B cell (primary cell): ENCODE measurements at regions not wholly inside any gene's neighbourhood (a gene's known extent, or its start where the extent isn't known, plus 50 kb on each side); places are given as distances from the start of the nearest gene placed in this dataset.

Experiments
- EZH2 ChIP-seq: IDR thresholded peaks from 2 replicates; pipeline ENCODE4 v1.6.1; 2012; ENCODE audit warnings: borderline replicate concordance, low read depth, mild to moderate bottlenecking, moderate library complexity, low read length; ENCODE audit not compliant: insufficient read depth, poor library complexity, severe bottlenecking
- TF ChIP-seq, protein P1 (sequence below): fragments of 200-600 bp; IDR thresholded peaks from one replicate; pipeline ENCODE4 v1.8.0; 2022; ENCODE audit warnings: antibody characterized with exemption, mild to moderate bottlenecking

DNA sequence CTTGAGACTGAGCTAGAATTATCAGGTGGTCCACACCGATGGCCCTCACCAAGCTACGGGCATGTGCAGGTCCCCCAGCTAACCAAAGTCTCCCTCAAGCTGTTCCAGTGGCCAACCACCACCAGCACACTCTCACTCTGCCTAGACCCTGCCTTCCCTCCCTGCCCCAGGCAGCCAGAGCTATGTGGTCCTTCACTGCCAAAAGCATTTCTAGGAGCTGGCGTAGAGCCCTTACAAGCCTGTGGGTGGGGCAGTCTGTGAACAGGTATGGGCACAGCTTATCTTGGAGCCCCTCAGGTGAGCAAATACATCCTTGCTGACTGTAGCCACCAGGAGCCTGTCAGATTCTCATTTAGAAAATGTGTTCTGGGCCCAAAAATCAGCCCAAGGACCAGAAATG is 159.8 kb upstream of the PPP2R3A start:
- TF ChIP-seq, protein P1, sequence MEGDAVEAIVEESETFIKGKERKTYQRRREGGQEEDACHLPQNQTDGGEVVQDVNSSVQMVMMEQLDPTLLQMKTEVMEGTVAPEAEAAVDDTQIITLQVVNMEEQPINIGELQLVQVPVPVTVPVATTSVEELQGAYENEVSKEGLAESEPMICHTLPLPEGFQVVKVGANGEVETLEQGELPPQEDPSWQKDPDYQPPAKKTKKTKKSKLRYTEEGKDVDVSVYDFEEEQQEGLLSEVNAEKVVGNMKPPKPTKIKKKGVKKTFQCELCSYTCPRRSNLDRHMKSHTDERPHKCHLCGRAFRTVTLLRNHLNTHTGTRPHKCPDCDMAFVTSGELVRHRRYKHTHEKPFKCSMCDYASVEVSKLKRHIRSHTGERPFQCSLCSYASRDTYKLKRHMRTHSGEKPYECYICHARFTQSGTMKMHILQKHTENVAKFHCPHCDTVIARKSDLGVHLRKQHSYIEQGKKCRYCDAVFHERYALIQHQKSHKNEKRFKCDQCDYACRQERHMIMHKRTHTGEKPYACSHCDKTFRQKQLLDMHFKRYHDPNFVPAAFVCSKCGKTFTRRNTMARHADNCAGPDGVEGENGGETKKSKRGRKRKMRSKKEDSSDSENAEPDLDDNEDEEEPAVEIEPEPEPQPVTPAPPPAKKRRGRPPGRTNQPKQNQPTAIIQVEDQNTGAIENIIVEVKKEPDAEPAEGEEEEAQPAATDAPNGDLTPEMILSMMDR = no peak
- TF ChIP-seq EZH2 = no peak
